C4-2B (cell line): ENCODE measurements at regions not wholly inside any gene's neighbourhood (a gene's known extent, or its start where the extent isn't known, plus 50 kb on each side); places are given as distances from the start of the nearest gene placed in this dataset.

Experiments used
- CTCF ChIP-seq: fragments of 450-650 bp; conservative IDR thresholded peaks from 2 replicates; pipeline ENCODE4 v1.5.1; 2017; ENCODE audit warnings: mild to moderate bottlenecking
- ZFX ChIP-seq: fragments of 450-650 bp; IDR thresholded peaks from 2 replicates; pipeline ENCODE4 v1.6.1; 2017

GRCh38 chr4:29262986-29263385 lies 1457.2 kb upstream of the PCDH7 start:
- TF ChIP-seq CTCF (no peak), ZFX (no peak)
